T-helper 2 cell (primary cell): ENCODE measurements at regions not wholly inside any gene's neighbourhood (a gene's known extent, or its start where the extent isn't known, plus 50 kb on each side); places are given as distances from the start of the nearest gene placed in this dataset.
"Not testable (repeated sequence)": the region's sequence is repeated elsewhere in the genome, so short reads cannot be mapped to it uniquely, and the experiment has no call there.

ENCODE experiments used
- DNase-seq, 5 experiments: peaks; one replicate each; pipeline versions ENCODE4 v3.0.0 to v3.0.0-alpha.2; 2012 to 2022

- DNase-seq: not testable (repeated sequence)
Measured at GRCh38 chr20:5452691-5453090, 135.9 kb upstream of the PROKR2 start.

- not testable (repeated sequence) for DNase-seq
Measured at GRCh38 chr20:5452286-5452685, 135.5 kb upstream of the PROKR2 start.

- no peak for DNase-seq
Measured at GRCh38 chr20:5451643-5452210, 135.0 kb upstream of the PROKR2 start.

GRCh38 chr20:5448449-5449118, 131.8 kb upstream of the PROKR2 start:
- peak in 3 of 5 experiments; percentile 8 to 32 (median 24) for DNase-seq

GRCh38 chr20:5447188-5447587, 130.4 kb upstream of the PROKR2 start:
- DNase-seq: no peak

GRCh38 chr20:5445611-5446010, 128.9 kb upstream of the PROKR2 start:
- no peak for DNase-seq

GRCh38 chr20:5442101-5442500, 125.3 kb upstream of the PROKR2 start:
- no peak for DNase-seq

- DNase-seq: no peak
Measured at GRCh38 chr20:5434116-5434515, 117.4 kb upstream of the PROKR2 start.

- no peak for DNase-seq
Measured at GRCh38 chr20:5433352-5433751, 116.6 kb upstream of the PROKR2 start.

GRCh38 chr20:5432030-5432429, 115.3 kb upstream of the PROKR2 start:
- no peak for DNase-seq

- DNase-seq: no peak
Measured at GRCh38 chr20:5430670-5431069, 113.9 kb upstream of the PROKR2 start.

- DNase-seq: no peak
Measured at GRCh38 chr20:5426026-5426425, 109.3 kb upstream of the PROKR2 start.

- DNase-seq: no peak
Measured at GRCh38 chr20:5416086-5416485, 99.3 kb upstream of the PROKR2 start.

GRCh38 chr20:5413394-5413793, 96.6 kb upstream of the PROKR2 start:
- no peak for DNase-seq

GRCh38 chr20:5410470-5410869, 93.7 kb upstream of the PROKR2 start:
- DNase-seq: no peak

- peak in 1 of 5 experiments; percentile 14 for DNase-seq
Measured at GRCh38 chr20:5402903-5403531, 86.3 kb upstream of the PROKR2 start.

GRCh38 chr20:5401277-5401875, 84.6 kb upstream of the PROKR2 start:
- DNase-seq: no peak

GRCh38 chr20:5400164-5400762, 83.5 kb upstream of the PROKR2 start:
- DNase-seq: peak in 1 of 5 experiments; percentile 11

GRCh38 chr20:5397393-5397792, 80.6 kb upstream of the PROKR2 start:
- DNase-seq: no peak

- no peak for DNase-seq
Measured at GRCh38 chr20:5395932-5396727, 79.4 kb upstream of the PROKR2 start.

GRCh38 chr20:5393218-5393870, 76.6 kb upstream of the PROKR2 start:
- DNase-seq: no peak

GRCh38 chr20:5390720-5391119, 74.0 kb upstream of the PROKR2 start:
- DNase-seq: no peak
